ENCODE measurements at regions not wholly inside any gene's neighbourhood (a gene's known extent, or its start where the extent isn't known, plus 50 kb on each side); places are given as distances from the start of the nearest gene placed in this dataset.
"Not testable (repeated sequence)": the region's sequence is repeated elsewhere in the genome, so short reads cannot be mapped to it uniquely, and the experiment has no call there.

DNA sequence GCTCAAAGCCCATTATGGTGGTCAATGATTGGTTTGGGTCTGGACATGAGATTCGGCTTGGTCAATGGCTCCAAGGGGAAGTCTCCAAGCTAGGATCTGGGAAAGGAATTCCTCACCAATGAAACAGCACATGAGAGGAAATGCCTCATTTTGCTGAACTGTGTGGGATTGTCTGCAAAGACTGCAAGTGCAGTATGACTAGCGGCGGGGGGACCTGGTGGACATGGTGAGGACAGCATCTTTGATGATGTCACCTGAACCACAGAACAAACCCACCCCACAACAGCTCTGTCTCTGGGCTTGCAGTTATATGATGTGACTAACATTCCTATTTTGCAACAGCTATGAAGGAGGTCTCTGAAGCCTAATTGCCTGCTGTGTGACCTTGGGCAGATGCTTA is 50.6 kb upstream of the NKD1 start:
- no peak for DNase-seq
- ATAC-seq: no peak

GRCh38 chr16:50496990-50497389 is 51.2 kb upstream of the NKD1 start:
- H3K27me3 Mint-ChIP-seq (ENCODE audit: low read depth): no peaks in the 10 kb centered on the region
- no peak for ATAC-seq

More for the DNA sequence above, 50.6 kb upstream of the NKD1 start:
- H3K4me1 Mint-ChIP-seq (ENCODE audit: low read depth): no peaks in the 10 kb centered on the region
- H3K4me3 Mint-ChIP-seq: no peak overlapping the region
- peaks cover under 1% of the 10 kb centered on the region for H3K27me3 Mint-ChIP-seq (ENCODE audit: low read depth)
- H3K9me3 Mint-ChIP-seq: no peaks in the 10 kb centered on the region
- no peaks in the 10 kb centered on the region for H3K36me3 Mint-ChIP-seq (ENCODE audit: insufficient read depth)

DNA sequence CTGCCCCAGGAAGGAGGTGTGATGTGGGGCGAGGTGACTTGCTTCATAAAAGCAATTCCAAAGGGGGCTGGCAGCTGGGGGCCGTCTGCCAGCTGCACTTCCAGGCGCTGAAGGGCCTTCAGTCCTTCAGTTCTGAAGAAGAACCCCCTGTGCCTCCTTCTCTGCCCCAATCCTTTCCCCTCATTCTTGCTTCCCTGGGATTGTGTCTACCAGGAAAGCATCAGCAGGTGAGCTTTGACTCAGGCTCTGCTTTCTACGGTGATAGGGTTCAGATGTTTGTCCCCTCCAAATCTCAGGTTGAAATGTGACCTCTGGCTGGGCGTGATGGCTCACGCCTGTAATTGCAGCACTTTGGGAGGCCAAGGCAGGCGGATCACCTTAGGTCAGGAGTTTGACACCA is 52.5 kb upstream of the NKD1 start:
- Mint-ChIP-seq H3K9me3 (no peaks in the 10 kb centered on the region), H3K36me3 (ENCODE audit: insufficient read depth) (no peaks in the 10 kb centered on the region), H3K4me1 (ENCODE audit: low read depth) (no peaks in the 10 kb centered on the region), H3K4me3 (no peak overlapping the region), H3K27me3 (ENCODE audit: low read depth) (no peaks in the 10 kb centered on the region)
- ATAC-seq: no peak
- no peak for DNase-seq

More at GRCh38 chr16:50496990-50497389, 51.2 kb upstream of the NKD1 start:
- Mint-ChIP-seq H3K4me3 (no peak overlapping the region), H3K9me3 (no peaks in the 10 kb centered on the region), H3K4me1 (ENCODE audit: low read depth) (no peaks in the 10 kb centered on the region), H3K36me3 (ENCODE audit: insufficient read depth) (no peaks in the 10 kb centered on the region)
- DNase-seq: no peak

DNA sequence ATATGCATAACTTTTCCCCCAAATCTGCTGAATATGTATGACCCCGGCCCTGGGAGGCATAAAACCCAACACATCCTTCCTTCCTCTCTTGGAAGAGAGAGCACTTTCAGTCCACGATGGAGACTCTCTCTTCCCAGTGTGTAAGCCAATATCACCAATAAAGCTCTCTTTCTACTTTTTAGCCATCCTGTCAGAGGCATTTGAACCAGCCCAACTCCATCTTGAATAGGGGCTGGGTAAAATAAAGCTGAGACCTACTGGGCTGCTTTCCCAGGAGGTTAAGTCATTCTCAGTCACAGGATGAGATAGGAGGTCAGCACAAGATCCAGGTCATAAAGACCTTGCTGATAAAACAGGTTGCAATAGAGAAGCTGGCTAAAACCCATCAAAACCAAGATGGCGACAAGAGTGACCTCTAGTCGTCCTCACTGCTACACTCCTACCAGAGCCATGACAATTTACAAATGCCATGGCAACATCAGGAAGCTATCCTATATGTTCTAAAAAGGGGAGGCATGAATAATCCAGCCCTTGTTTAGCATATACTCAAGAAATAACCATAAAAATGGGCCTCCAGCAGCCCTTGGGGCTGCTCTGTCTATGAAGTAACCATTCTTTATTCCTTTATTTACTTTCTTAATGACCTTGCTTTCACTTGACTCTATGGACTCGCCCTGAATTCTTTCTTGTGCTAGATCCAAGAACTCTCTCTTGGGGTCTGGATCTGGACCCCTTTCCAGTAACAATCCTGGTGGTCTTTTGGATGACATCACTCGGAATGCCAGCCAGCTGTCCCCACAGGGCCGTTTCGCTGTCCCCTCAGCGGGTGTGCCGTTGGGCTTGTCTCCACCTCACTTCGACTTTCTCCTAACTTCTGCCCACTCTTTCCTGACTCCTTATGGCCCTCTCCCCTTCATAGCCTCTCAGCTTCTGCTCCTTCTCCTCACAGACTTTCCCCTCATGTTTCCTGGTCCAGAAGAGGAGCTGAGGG is 53.4 kb upstream of the NKD1 start:
- Mint-ChIP-seq H3K36me3 (ENCODE audit: insufficient read depth) (no peaks in the 10 kb centered on the region), H3K9me3 (no peaks in the 10 kb centered on the region), H3K4me1 (ENCODE audit: low read depth) (no peaks in the 10 kb centered on the region), H3K4me3 (no peak overlapping the region), H3K27me3 (ENCODE audit: low read depth) (peaks cover 5% of the 10 kb centered on the region)
- ATAC-seq (no peak), DNase-seq (no peak)

- DNase-seq: no peak
- ATAC-seq: no peak
- no peaks in the 10 kb centered on the region for H3K9me3 Mint-ChIP-seq
- H3K4me1 Mint-ChIP-seq (ENCODE audit: low read depth): no peaks in the 10 kb centered on the region
- H3K36me3 Mint-ChIP-seq (ENCODE audit: insufficient read depth): no peaks in the 10 kb centered on the region
- no peak overlapping the region for H3K4me3 Mint-ChIP-seq
- peaks cover 15% of the 10 kb centered on the region for H3K27me3 Mint-ChIP-seq (ENCODE audit: low read depth)
Measured at GRCh38 chr16:50491516-50491915, 56.7 kb upstream of the NKD1 start.

DNA sequence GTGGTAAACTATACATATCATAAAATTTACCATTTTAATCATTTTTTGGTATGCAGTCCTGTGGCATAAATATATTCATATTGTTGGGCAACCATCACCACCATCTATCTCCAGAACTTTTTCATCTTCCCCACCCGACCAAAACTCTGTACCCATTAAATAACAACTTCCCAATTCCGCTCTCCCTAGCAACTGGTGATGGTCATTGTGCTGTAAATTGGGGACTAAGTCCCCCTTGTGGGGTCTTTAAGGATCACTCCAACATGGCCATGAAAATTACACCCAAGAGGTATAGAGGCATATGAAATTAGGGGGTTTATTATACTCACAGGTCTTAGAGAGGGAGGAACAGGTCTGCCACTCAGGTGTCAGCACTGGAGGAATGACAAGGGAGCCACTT is 57.4 kb upstream of the NKD1 start:
- H3K36me3 Mint-ChIP-seq (ENCODE audit: insufficient read depth): no peaks in the 10 kb centered on the region
- peaks cover 15% of the 10 kb centered on the region for H3K27me3 Mint-ChIP-seq (ENCODE audit: low read depth)
- DNase-seq (no peak), ATAC-seq (no peak)
- no peaks in the 10 kb centered on the region for H3K9me3 Mint-ChIP-seq
- H3K4me3 Mint-ChIP-seq: no peak overlapping the region
- no peaks in the 10 kb centered on the region for H3K4me1 Mint-ChIP-seq (ENCODE audit: low read depth)

GRCh38 chr16:50489182-50489581 is 59.0 kb upstream of the NKD1 start:
- Mint-ChIP-seq H3K9me3 (peaks cover 2% of the 10 kb centered on the region), H3K4me1 (ENCODE audit: low read depth) (no peaks in the 10 kb centered on the region), H3K36me3 (ENCODE audit: insufficient read depth) (no peaks in the 10 kb centered on the region), H3K27me3 (ENCODE audit: low read depth) (peaks cover 15% of the 10 kb centered on the region), H3K4me3 (no peak overlapping the region)
- DNase-seq: no peak
- no peak for ATAC-seq

DNA sequence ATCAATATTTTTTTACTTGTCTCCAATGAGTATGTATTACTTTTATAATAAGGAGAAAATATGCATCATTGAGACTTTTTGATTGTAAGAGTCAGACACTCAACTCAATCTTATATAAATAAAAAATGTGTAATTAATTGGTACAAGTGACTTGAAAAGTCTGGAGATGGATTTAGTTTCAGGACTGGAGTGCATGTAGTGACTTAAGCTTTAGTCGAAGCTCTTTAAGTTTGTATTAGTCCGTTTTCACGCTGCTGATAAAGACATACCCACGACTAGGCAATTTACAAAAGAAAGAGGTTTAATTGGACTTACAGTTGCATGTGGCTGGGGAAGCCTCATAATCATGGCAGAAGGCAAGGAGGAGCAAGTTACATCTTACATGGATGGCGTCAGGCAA is 60.7 kb upstream of the NKD1 start:
- no peaks in the 10 kb centered on the region for H3K4me1 Mint-ChIP-seq (ENCODE audit: low read depth)
- H3K36me3 Mint-ChIP-seq (ENCODE audit: insufficient read depth): peaks cover 1% of the 10 kb centered on the region
- peaks cover 8% of the 10 kb centered on the region for H3K9me3 Mint-ChIP-seq
- H3K27me3 Mint-ChIP-seq (ENCODE audit: low read depth): peaks cover 18% of the 10 kb centered on the region
- H3K4me3 Mint-ChIP-seq: no peak overlapping the region
- ATAC-seq (no peak), DNase-seq (no peak)

- not testable (repeated sequence) for H3K4me3 Mint-ChIP-seq; H3K4me1 Mint-ChIP-seq (ENCODE audit: low read depth); H3K9me3 Mint-ChIP-seq; DNase-seq; ATAC-seq; H3K36me3 Mint-ChIP-seq (ENCODE audit: insufficient read depth)
- H3K27me3 Mint-ChIP-seq (ENCODE audit: low read depth): peaks cover 19% of the 10 kb centered on the region
Measured at GRCh38 chr16:50486162-50486561, 62.0 kb upstream of the NKD1 start.

DNA sequence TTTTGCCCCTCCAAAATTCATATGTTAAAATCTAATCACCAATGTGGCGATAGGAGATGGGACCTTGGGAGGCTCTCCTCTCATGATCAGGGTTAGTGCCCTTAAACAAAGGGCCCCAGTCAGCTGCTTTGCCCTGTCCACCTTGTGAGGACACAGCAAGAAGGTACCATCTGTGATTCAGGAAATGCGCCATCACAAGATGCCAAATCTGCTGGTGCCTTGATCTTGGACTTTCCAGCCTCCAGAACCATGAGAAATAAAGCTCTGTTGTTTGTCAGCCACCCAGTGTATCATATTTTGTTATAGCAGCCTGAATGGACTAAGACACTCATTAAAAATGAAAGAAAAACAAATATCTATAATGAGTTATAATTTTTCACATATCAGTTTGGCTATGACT is 63.0 kb upstream of the NKD1 start:
- peaks cover 1% of the 10 kb centered on the region for H3K36me3 Mint-ChIP-seq (ENCODE audit: insufficient read depth)
- H3K4me3 Mint-ChIP-seq: no peak overlapping the region
- DNase-seq: no peak
- no peak for ATAC-seq
- peaks cover 8% of the 10 kb centered on the region for H3K9me3 Mint-ChIP-seq
- H3K4me1 Mint-ChIP-seq (ENCODE audit: low read depth): no peaks in the 10 kb centered on the region
- peaks cover 19% of the 10 kb centered on the region for H3K27me3 Mint-ChIP-seq (ENCODE audit: low read depth)

- Mint-ChIP-seq H3K9me3 (peaks cover 8% of the 10 kb centered on the region), H3K4me1 (ENCODE audit: low read depth) (no peaks in the 10 kb centered on the region), H3K4me3 (no peak overlapping the region), H3K36me3 (ENCODE audit: insufficient read depth) (peaks cover 1% of the 10 kb centered on the region), H3K27me3 (ENCODE audit: low read depth) (peaks cover 4% of the 10 kb centered on the region)
- ATAC-seq: no peak
- DNase-seq: no peak
Measured at GRCh38 chr16:50482271-50482670, 65.9 kb upstream of the NKD1 start.

DNA sequence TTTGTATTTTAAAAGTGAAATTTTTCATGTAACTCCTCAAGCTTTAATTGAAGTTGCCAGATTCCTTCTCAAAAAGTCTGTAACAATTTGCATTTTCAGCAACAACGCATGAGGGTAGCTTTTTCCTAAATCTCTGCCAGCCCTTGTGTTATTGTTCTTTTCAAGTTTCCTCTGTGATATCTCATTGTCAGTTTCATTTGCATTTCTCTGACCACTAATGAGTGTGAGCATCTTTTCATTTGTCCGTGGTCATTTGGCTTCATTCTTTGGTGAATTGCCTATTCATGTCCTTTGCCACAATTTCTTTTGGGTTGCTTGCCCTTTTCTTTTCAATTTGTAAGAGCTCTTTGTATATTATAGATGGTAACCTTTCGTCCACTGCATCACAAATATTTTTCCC is 68.0 kb upstream of the NKD1 start:
- peaks cover 4% of the 10 kb centered on the region for H3K27me3 Mint-ChIP-seq (ENCODE audit: low read depth)
- no peak for DNase-seq
- no peaks in the 10 kb centered on the region for H3K4me1 Mint-ChIP-seq (ENCODE audit: low read depth)
- H3K4me3 Mint-ChIP-seq: no peak overlapping the region
- H3K36me3 Mint-ChIP-seq (ENCODE audit: insufficient read depth): peaks cover 1% of the 10 kb centered on the region
- peaks cover 8% of the 10 kb centered on the region for H3K9me3 Mint-ChIP-seq
- no peak for ATAC-seq

- DNase-seq: no peak
- no peak overlapping the region for H3K4me3 Mint-ChIP-seq
- H3K9me3 Mint-ChIP-seq: peaks cover 8% of the 10 kb centered on the region
- H3K27me3 Mint-ChIP-seq (ENCODE audit: low read depth): peaks cover 4% of the 10 kb centered on the region
- peaks cover 2% of the 10 kb centered on the region for H3K4me1 Mint-ChIP-seq (ENCODE audit: low read depth)
- ATAC-seq: no peak
- peaks cover 1% of the 10 kb centered on the region for H3K36me3 Mint-ChIP-seq (ENCODE audit: insufficient read depth)
Measured at GRCh38 chr16:50479771-50480170, 68.4 kb upstream of the NKD1 start.

DNA sequence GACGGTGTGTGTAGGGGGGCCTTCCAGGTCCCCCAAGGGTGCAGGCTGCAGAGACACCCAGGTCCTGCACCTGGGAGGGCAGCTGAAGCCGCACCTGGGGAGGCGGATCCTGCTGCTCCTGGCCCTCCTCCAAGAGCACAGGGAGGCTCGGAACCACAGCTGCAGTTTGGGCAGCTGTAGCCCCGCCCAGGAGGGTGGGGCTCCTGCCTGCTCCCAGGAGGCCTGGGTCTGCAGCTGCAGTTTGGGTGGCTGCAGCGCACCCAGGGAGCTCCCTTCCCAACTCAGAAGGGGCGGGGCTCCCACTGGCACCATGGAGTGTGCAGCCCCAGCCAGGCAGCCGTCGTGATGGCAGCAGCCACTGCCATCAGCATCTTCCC is 69.4 kb upstream of the NKD1 start:
- Mint-ChIP-seq H3K4me1 (ENCODE audit: low read depth) (peaks cover 8% of the 10 kb centered on the region), H3K4me3 (no peak overlapping the region), H3K27me3 (ENCODE audit: low read depth) (peaks cover 4% of the 10 kb centered on the region), H3K36me3 (ENCODE audit: insufficient read depth) (no peaks in the 10 kb centered on the region), H3K9me3 (peaks cover 1% of the 10 kb centered on the region)
- DNase-seq (no peak), ATAC-seq (no peak)

DNA sequence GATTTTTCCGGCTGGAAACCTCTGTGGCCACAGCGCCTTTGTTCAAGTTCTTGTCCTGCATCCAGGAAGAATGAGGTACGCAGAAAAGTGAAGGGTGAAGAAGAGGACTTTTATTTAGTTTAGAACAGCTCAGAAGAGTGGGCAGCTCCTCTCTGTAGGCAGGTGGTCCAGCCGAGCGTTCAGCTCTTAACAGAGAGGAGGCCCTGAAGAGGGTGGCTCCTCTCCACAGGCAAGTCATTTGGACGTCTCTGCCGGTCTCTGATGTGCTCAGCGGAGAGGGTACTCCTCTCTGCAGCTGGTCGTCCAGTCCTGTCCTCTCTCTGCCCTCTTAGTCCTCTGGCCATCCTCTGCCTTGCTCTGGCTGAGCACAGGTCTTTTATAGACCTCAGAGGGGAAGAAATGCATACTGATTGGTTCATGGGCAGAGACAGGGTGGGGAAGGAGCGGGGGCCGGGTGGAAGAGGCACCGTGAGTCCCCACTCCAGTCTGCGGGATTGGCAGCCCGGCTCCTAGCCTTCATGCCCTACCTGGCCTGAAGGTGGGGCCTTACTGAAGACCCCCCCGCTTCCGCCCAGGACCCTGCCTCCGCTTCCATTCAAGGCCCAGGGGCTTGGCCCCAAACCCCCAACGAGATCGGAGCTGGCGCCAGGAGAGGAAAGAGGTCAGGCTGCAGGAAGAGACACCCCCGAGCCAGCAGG is 70.0 kb upstream of the NKD1 start:
- ATAC-seq (no peak), DNase-seq (no peak)
- no peak overlapping the region for H3K4me3 Mint-ChIP-seq
- no peaks in the 10 kb centered on the region for H3K9me3 Mint-ChIP-seq
- peaks cover 12% of the 10 kb centered on the region for H3K4me1 Mint-ChIP-seq (ENCODE audit: low read depth)
- peaks cover 4% of the 10 kb centered on the region for H3K27me3 Mint-ChIP-seq (ENCODE audit: low read depth)
- no peaks in the 10 kb centered on the region for H3K36me3 Mint-ChIP-seq (ENCODE audit: insufficient read depth)

Measured in activated T-cell treated with anti-CD3 and anti-CD28 coated beads, Interleukin-2, amount 50 U/mL, for 4 hours (primary cell).